Neural cell (in vitro differentiated cells): ENCODE measurements at regions not wholly inside any gene's neighbourhood (a gene's known extent, or its start where the extent isn't known, plus 50 kb on each side); places are given as distances from the start of the nearest gene placed in this dataset.

ENCODE experiments used
- H2AFZ ChIP-seq: fragments of 200-600, 300-800 bp; sonication (generic), shearing (Covaris generic); 2 replicates; pipeline ENCODE4 v1.6.0; 2014; ENCODE audit warnings: low read depth, mild to moderate bottlenecking, antibody characterized with exemption, low read length, moderate library complexity
- H3F3A ChIP-seq: fragments of 200-600 bp; shearing (Covaris generic); 2 replicates; pipeline ENCODE4 v1.6.1; 2016; ENCODE audit warnings: mild to moderate bottlenecking, moderate library complexity, mixed read lengths, antibody characterized with exemption, low read length; ENCODE audit not compliant: insufficient read depth, poor library complexity, severe bottlenecking
- H3K27ac ChIP-seq: fragments of 200-600, 300-800 bp; sonication (generic), shearing (Covaris generic); 2 replicates; pipeline ENCODE4 v1.5.1; 2014; ENCODE audit warnings: mild to moderate bottlenecking, low read length, moderate library complexity
- H3K27me3 ChIP-seq: fragments of 300-800, 200-600 bp; sonication (generic), shearing (Covaris generic); 2 replicates; pipeline ENCODE4 v1.6.0; 2014; ENCODE audit warnings: mild to moderate bottlenecking, low read depth, low read length, moderate library complexity; ENCODE audit not compliant: insufficient read depth
- H3K36me3 ChIP-seq: fragments of 300-800, 200-600 bp; sonication (generic), shearing (Covaris generic); 2 replicates; pipeline ENCODE4 v1.5.1; 2014; ENCODE audit warnings: mild to moderate bottlenecking, antibody characterized with exemption, low read length, moderate library complexity; ENCODE audit not compliant: insufficient read depth
- H3K4me2 ChIP-seq: fragments of 300-800, 200-600 bp; sonication (generic), shearing (Covaris generic); 2 replicates; pipeline ENCODE4 v1.6.0; 2014; ENCODE audit warnings: mild to moderate bottlenecking, low read length
- H3K4me3 ChIP-seq: fragments of 300-800, 200-600 bp; sonication (generic), shearing (Covaris generic); 2 replicates; pipeline ENCODE4 v1.5.1; 2014; ENCODE audit warnings: mild to moderate bottlenecking, low read length, moderate library complexity
- H3K79me2 ChIP-seq: fragments of 200-600 bp; shearing (Covaris generic); replicated peaks from 2 replicates; pipeline ENCODE4 v1.6.0; 2014; ENCODE audit warnings: mild to moderate bottlenecking, low read length, moderate library complexity; ENCODE audit not compliant: insufficient read depth
- H3K9ac ChIP-seq: fragments of 300-800, 200-600 bp; sonication (generic), shearing (Covaris generic); 2 replicates; pipeline ENCODE4 v1.6.1; 2016; ENCODE audit warnings: mild to moderate bottlenecking, low read length, mixed read lengths
- H3K9me2 ChIP-seq: fragments of 200-600 bp; shearing (Covaris generic); 2 replicates; pipeline ENCODE4 v1.6.1; 2016; ENCODE audit warnings: mild to moderate bottlenecking, low read length, mixed read lengths; ENCODE audit not compliant: insufficient read depth
- H3K9me3 ChIP-seq: fragments of 200-600, 300-800 bp; sonication (generic), shearing (Covaris generic); 2 replicates; pipeline ENCODE4 v1.6.1; 2016; ENCODE audit warnings: mild to moderate bottlenecking, mixed run types, low read length, moderate library complexity, mixed read lengths
- H4K20me1 ChIP-seq: fragments of 200-600 bp; shearing (Covaris generic); 2 replicates; pipeline ENCODE4 v1.6.1; 2016; ENCODE audit warnings: mild to moderate bottlenecking, mixed run types; ENCODE audit not compliant: insufficient read depth
- EP300 ChIP-seq: fragments of 450-650 bp; conservative IDR thresholded peaks from 2 replicates; pipeline ENCODE4 v1.6.1; 2014; ENCODE audit warnings: antibody characterized with exemption, mild to moderate bottlenecking, moderate library complexity; ENCODE audit not compliant: poor library complexity, severe bottlenecking
- EZH2 ChIP-seq: fragments of 200-600, 300-800 bp; shearing (Covaris generic), sonication (generic); IDR thresholded peaks from 2 replicates; pipeline ENCODE4 v1.6.1; 2014; ENCODE audit warnings: antibody characterized with exemption, low read length, borderline replicate concordance, mild to moderate bottlenecking; ENCODE audit not compliant: insufficient read depth, poor library complexity, severe bottlenecking
- MXI1 ChIP-seq: fragments of 450-650 bp; conservative IDR thresholded peaks from 2 replicates; pipeline ENCODE4 v1.6.1; 2014; ENCODE audit warnings: antibody characterized with exemption, mild to moderate bottlenecking; ENCODE audit not compliant: poor library complexity, severe bottlenecking
- POLR2AphosphoS5 ChIP-seq: IDR thresholded peaks from 2 replicates; pipeline ENCODE4 v1.6.1; 2012
- RAD21 ChIP-seq: fragments of 450-650 bp; conservative IDR thresholded peaks from 2 replicates; pipeline ENCODE4 v1.6.1; 2014; ENCODE audit warnings: antibody characterized with exemption, mild to moderate bottlenecking, moderate library complexity
- REST ChIP-seq: IDR thresholded peaks from 2 replicates; pipeline ENCODE4 v1.6.1; 2012; ENCODE audit warnings: borderline replicate concordance
- SMC3 ChIP-seq: fragments of 450-650 bp; conservative IDR thresholded peaks from 2 replicates; pipeline ENCODE4 v1.6.1; 2014; ENCODE audit warnings: antibody characterized with exemption, mild to moderate bottlenecking, moderate library complexity; ENCODE audit not compliant: poor library complexity
- TAF1 ChIP-seq: IDR thresholded peaks from 2 replicates; pipeline ENCODE4 v1.6.1; 2012; ENCODE audit warnings: low read depth
- TF ChIP-seq, protein P1 (sequence below): fragments of 450-650 bp; IDR thresholded peaks from 2 replicates; pipeline ENCODE4 v1.5.1; 2014; ENCODE audit warnings: antibody characterized with exemption, mild to moderate bottlenecking, moderate library complexity; ENCODE audit not compliant: poor library complexity, severe bottlenecking

- Histone ChIP-seq H3K27ac (no peak overlapping the region), H3K36me3 (no peaks in the 10 kb centered on the region), H3F3A (no peaks in the 10 kb centered on the region), H3K4me2 (no peak overlapping the region), H3K9ac (no peak overlapping the region), H2AFZ (no peak overlapping the region), H3K79me2 (no peaks in the 10 kb centered on the region), H3K4me3 (no peak overlapping the region), H4K20me1 (no peaks in the 10 kb centered on the region), H3K27me3 (no peaks in the 10 kb centered on the region), H3K9me3 (no peaks in the 10 kb centered on the region), H3K9me2 (no peaks in the 10 kb centered on the region)
- no peak for TF ChIP-seq SMC3
- no peak for TF ChIP-seq EZH2
- TF ChIP-seq REST: no peak
- no peak for TF ChIP-seq MXI1
Observed at GRCh38 chr20:55676097-55676496, 329.2 kb downstream of the CBLN4 start.

- H3K9ac ChIP-seq: no peak overlapping the region
- TF ChIP-seq SMC3: no peak
- TF ChIP-seq MXI1: no peak
- no peak for TF ChIP-seq RAD21
- TF ChIP-seq POLR2AphosphoS5: no peak
- no peaks in the 10 kb centered on the region for H3K9me3 ChIP-seq
- H3K27ac ChIP-seq: no peak overlapping the region
- no peaks in the 10 kb centered on the region for H3K27me3 ChIP-seq
- no peaks in the 10 kb centered on the region for H3F3A ChIP-seq
- no peaks in the 10 kb centered on the region for H4K20me1 ChIP-seq
- H2AFZ ChIP-seq: no peak overlapping the region
- H3K79me2 ChIP-seq: no peaks in the 10 kb centered on the region
- no peaks in the 10 kb centered on the region for H3K9me2 ChIP-seq
- H3K4me2 ChIP-seq: no peak overlapping the region
- H3K4me3 ChIP-seq: no peak overlapping the region
- H3K36me3 ChIP-seq: no peaks in the 10 kb centered on the region
Observed at GRCh38 chr20:55668631-55669030, 336.7 kb downstream of the CBLN4 start.

- TF ChIP-seq REST (no peak), EZH2 (no peak), RAD21 (no peak), POLR2AphosphoS5 (no peak), MXI1 (no peak), SMC3 (no peak), EP300 (no peak), TAF1 (no peak)
- TF ChIP-seq, protein P1, sequence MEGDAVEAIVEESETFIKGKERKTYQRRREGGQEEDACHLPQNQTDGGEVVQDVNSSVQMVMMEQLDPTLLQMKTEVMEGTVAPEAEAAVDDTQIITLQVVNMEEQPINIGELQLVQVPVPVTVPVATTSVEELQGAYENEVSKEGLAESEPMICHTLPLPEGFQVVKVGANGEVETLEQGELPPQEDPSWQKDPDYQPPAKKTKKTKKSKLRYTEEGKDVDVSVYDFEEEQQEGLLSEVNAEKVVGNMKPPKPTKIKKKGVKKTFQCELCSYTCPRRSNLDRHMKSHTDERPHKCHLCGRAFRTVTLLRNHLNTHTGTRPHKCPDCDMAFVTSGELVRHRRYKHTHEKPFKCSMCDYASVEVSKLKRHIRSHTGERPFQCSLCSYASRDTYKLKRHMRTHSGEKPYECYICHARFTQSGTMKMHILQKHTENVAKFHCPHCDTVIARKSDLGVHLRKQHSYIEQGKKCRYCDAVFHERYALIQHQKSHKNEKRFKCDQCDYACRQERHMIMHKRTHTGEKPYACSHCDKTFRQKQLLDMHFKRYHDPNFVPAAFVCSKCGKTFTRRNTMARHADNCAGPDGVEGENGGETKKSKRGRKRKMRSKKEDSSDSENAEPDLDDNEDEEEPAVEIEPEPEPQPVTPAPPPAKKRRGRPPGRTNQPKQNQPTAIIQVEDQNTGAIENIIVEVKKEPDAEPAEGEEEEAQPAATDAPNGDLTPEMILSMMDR: no peak
- no peaks in the 10 kb centered on the region for H3K9me3 ChIP-seq
- no peak overlapping the region for H3K4me2 ChIP-seq
- no peaks in the 10 kb centered on the region for H3K9me2 ChIP-seq
- H3K4me3 ChIP-seq: no peak overlapping the region
- no peaks in the 10 kb centered on the region for H3K79me2 ChIP-seq
- no peaks in the 10 kb centered on the region for H4K20me1 ChIP-seq
- no peak overlapping the region for H3K27ac ChIP-seq
- H2AFZ ChIP-seq: no peak overlapping the region
- H3F3A ChIP-seq: no peaks in the 10 kb centered on the region
- H3K36me3 ChIP-seq: no peaks in the 10 kb centered on the region
- no peak overlapping the region for H3K9ac ChIP-seq
- no peaks in the 10 kb centered on the region for H3K27me3 ChIP-seq
Observed at GRCh38 chr20:55667955-55668354, 337.4 kb downstream of the CBLN4 start.
